VCaP (cell line): ENCODE measurements at regions not wholly inside any gene's neighbourhood (a gene's known extent, or its start where the extent isn't known, plus 50 kb on each side); places are given as distances from the start of the nearest gene placed in this dataset.

ENCODE experiments used
- H3K27ac ChIP-seq: fragments of 450-650 bp; 2 replicates; pipeline ENCODE4 v1.5.1; 2017
- TF ChIP-seq, protein P1 (sequence below): fragments of 450-650 bp; conservative IDR thresholded peaks from 2 replicates; pipeline ENCODE4 v1.5.1; 2017; ENCODE audit warnings: mild to moderate bottlenecking, moderate library complexity

DNA sequence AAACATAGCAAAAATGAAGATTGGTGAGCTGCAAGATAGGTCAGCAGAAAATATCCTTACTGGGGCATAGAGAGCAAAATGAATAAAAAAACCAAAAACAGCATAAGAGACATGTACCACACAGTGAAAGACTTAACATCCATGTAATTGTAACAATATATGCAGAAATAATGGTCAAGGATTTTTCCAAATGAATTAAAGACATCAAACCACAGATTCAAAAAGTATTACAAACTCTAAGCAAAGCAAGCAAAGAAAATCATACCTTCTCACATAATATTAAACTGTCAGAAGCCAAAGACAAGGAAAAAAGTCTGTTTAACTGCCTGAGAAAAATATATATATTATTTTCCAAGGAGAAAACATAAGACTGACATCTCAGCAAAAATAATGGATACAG lies 111.3 kb downstream of the MIS18A start:
- H3K27ac ChIP-seq: no peak overlapping the region
- TF ChIP-seq, protein P1, sequence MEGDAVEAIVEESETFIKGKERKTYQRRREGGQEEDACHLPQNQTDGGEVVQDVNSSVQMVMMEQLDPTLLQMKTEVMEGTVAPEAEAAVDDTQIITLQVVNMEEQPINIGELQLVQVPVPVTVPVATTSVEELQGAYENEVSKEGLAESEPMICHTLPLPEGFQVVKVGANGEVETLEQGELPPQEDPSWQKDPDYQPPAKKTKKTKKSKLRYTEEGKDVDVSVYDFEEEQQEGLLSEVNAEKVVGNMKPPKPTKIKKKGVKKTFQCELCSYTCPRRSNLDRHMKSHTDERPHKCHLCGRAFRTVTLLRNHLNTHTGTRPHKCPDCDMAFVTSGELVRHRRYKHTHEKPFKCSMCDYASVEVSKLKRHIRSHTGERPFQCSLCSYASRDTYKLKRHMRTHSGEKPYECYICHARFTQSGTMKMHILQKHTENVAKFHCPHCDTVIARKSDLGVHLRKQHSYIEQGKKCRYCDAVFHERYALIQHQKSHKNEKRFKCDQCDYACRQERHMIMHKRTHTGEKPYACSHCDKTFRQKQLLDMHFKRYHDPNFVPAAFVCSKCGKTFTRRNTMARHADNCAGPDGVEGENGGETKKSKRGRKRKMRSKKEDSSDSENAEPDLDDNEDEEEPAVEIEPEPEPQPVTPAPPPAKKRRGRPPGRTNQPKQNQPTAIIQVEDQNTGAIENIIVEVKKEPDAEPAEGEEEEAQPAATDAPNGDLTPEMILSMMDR: no peak

DNA sequence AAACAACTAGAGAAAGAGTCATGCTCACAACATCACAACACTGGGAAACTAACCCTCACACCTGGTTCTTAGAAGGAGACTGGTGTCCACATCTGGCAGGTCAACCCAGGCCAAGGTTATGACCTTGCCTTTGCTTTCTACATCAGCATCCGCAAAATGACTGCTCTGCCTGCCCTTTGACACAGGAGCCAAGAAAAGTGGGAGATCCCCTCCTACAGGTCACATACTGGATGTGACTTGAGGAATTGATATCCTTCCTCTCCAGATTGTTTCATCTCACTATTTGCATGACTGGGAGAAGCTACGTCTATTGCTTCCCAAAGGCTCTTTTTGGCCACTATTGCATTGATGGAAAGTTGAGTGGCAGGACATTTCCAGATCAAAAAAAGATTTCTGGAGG lies 115.5 kb downstream of the MIS18A start:
- H3K27ac ChIP-seq: no peak overlapping the region
- TF ChIP-seq, protein P1: no peak

DNA sequence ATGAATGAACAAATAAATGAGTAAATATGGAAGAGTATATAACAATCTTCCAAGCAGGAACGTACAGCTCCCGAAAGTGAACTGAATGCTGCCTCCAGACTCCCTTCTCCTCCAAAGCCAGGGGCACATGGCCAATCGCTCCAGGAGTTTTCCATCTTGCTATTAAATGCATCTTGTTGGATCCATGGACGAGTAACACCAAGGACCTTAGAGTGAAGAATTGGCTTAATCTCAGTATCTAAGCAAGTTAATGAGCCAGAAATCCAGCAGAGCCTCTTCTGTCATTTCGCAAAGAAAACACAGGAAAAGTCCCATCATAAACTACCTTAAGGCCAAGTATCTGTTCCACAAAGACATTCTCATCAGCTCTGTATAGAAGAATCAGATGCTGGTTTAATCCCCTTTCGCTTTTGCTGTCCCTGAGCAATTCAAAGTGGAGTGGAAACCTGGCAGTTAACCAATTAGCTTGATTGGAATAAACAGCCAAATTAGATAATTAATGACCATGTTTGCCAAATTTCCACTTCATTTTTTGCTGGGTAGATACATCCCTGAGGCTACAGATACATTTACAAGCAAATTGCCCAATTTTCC lies 116.0 kb downstream of the MIS18A start:
- H3K27ac ChIP-seq: no peak overlapping the region
- TF ChIP-seq, protein P1: no peak

DNA sequence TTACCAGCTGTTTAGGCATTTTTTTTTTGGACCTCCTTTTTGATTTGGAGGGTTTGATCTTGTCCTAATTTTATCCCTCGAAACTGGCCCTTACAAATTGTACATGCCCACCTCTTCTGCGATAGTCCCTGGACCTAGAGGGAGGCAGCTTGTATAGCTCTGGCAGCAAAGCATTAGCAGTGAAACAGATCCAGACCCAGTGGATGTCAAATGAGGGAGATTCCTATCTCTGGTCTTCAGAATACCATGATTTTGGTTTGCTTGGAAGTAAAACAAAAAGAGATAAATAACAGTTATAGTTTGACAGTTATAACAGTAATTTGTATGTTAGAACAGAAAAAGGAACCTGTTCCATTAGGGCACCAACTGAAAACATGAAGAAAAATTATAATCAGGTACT lies 123.6 kb downstream of the MIS18A start:
- TF ChIP-seq, protein P1: no peak
- H3K27ac ChIP-seq: no peak overlapping the region

DNA sequence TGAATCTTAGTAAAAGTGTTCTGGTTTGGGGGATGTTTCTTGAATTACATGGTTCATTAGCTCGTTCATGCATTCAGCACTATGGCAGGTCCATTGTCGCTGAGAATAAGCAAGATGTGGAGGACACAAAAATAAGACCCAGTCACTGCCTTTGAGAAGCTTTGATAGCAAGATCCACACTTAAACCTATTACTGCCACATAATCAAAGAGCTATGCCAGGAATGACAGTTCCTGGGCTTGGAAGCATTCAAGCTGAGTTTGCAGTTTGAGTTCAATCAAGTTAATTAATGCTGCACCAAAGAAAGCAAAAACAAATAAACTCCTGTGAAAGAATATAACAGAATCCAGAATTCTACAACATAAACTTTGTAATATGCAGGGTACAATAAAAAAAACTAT lies 131.8 kb downstream of the MIS18A start:
- no peak overlapping the region for H3K27ac ChIP-seq
- TF ChIP-seq, protein P1: no peak

DNA sequence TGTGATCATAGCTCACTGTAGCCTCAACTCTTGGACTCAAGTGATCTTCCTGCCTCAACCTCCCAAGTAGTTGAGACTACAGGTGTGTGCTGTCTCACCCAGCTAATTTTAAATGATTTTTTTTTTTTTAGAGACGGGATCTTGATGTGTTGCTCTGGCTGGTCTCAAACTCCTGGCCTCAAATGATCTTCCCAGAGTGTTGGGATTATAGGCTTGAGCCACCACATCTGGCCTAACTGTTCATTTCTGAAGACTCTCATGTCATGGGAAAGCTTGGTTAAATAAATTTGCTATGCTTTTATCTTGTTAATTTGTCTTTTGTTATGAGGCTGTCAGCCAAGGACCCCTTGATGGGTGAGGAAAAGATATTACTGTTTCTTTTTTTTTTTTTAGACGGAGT lies 134.0 kb downstream of the MIS18A start:
- H3K27ac ChIP-seq: no peak overlapping the region

DNA sequence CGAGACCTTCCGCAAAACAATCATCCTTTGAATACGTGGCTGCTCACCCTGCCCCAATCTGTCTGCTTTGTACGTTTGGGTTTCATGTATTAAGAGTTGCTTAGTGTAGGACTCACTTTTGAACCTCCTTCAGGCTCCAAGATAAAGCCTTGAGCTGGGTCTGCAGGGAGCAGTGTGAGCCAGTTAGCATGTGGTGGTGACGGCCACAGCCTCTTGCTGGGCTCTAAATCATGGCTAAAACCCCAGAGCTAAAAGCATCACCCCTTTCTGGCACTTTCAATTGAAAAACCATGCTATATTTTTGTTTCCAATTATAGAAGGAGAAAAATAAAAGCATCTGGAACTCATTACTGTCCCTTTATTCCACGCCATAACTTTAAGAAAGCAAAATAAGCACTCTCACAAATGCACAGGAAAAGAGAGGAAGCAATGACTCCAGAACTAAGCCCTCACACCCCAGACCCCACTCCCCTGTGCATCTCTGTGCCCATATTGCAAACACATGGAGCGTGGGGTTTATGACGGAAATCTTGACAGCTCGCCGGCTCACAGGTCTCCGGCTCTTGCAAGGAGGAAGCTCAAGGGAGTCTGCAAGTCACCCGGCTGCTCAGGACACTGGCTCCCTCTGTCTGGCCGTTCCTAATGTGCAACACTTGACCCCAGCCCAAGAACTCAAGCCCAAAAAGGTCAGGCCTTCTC lies 135.5 kb downstream of the MIS18A start:
- TF ChIP-seq, protein P1: no peak
- H3K27ac ChIP-seq: no peak overlapping the region

More for the DNA sequence above, 134.0 kb downstream of the MIS18A start:
- TF ChIP-seq, protein P1: no peak
